Pancreas (tissue), 10 donors: ENCODE measurements at regions not wholly inside any gene's neighbourhood (a gene's known extent, or its start where the extent isn't known, plus 50 kb on each side); places are given as distances from the start of the nearest gene placed in this dataset.

ENCODE experiments used
- ATAC-seq, 4 donors: fragments of 200-7000 bp; cut with Tn5 transposase; one replicate each; pipeline versions ENCODE4 v1.8.0 to v1.9.1; 2020; ENCODE audit warnings: mild to moderate bottlenecking in 4 of 4, moderate library complexity in 4 of 4
- DNase-seq, 6 donors: peaks; one replicate each; pipeline ENCODE4 v3.0.0-alpha.2; 2020
- FAIRE-seq: peaks from 2 replicates; lab custom pipeline; 2012; peaks lifted over from hg19 to GRCh38; lab: Jason Lieb, UNC
- H3K27ac ChIP-seq, 4 donors: fragments of 200-600 bp; sonication (generic); 1 replicate in 3 of 4; 2 replicates in 1 of 4; pipeline versions ENCODE4 v1.5.0 to v1.8.0; 2020
- H3K27me3 ChIP-seq, 4 donors: fragments of 200-600 bp; one replicate each; pipeline ENCODE4 v1.8.0; 2021
- H3K36me3 ChIP-seq, 3 donors: fragments of 200-600 bp; sonication (generic) in 1 of 3; one replicate each; pipeline versions ENCODE4 v1.5.0 to v1.8.0; 2020 to 2021
- H3K4me1 ChIP-seq, 3 donors: fragments of 200-600 bp; one replicate each; pipeline ENCODE4 v1.8.0; 2021
- H3K4me3 ChIP-seq, 4 donors: fragments of 200-600 bp; sonication (generic) in 2 of 4; one replicate each; pipeline versions ENCODE4 v1.5.0 to v1.8.0; 2020 to 2021
- H3K9me3 ChIP-seq, 4 donors: fragments of 200-600 bp; one replicate each; pipeline ENCODE4 v1.8.0; 2021
- CTCF ChIP-seq, 4 donors: fragments of 200-600 bp; sonication (generic) in 3 of 4; IDR thresholded peaks; one replicate each; pipeline versions ENCODE4 v1.5.0 to v1.8.0; 2021; ENCODE audit warnings: antibody characterized with exemption in 4 of 4
- WGBS, 2 donors: extraction: QIAGEN DNeasy Blood & Tissue Kit; methylation state at CpG; one replicate each; pipeline ENCODE4 v1.1.7; 2013; 5-methylcytosine and 5-hydroxymethylcytosine counted together
- intact Hi-C, 3 donors: fragments of 100-400 bp; cut with DNase I; formaldehyde crosslinking; loops; one replicate each; pipeline versions ENCODE4 v1.11.1 to v1.14.2; 2022
- donor health status: healthy with polysubstance abuse.
- donor health status: DM: no; HTN: no; CAD: no; lungs with moderate emphysema.
- donor health status: DM: no; HTN: no; CAD: no.
- donor health status: control.
- donor health status: control.
- donor health status: Bipolar disorder and iron deficiency.
- donor health status: DM: yes; HTN: yes; CAD: no.
- donor health status: DM: no; HTN: no; CAD: no.
- donor health status: DM: no; HTN: no; CAD: no.
- donor health status: DM: yes; HTN: yes; CAD: no.

- TF ChIP-seq CTCF (IDR thresholded peaks at IDR 0.05): no peak
- intact Hi-C loops: no loop called here
- no peak overlapping the region for H3K27ac ChIP-seq
- FAIRE-seq (no peak), ATAC-seq (no peak), DNase-seq (no peak)
- no peak overlapping the region for H3K4me3 ChIP-seq
- no peaks in the 10 kb centered on the region for H3K27me3 ChIP-seq
- H3K9me3 ChIP-seq: no peaks in the 10 kb centered on the region
- no peaks in the 10 kb centered on the region for H3K4me1 ChIP-seq
- WGBS, 2 donors: 63 to 66% methylated on average over 5 of the region's 5 CpGs
- no peaks in the 10 kb centered on the region for H3K36me3 ChIP-seq
Measured at GRCh38 chr19:31626941-31627340, 277.7 kb upstream of the TSHZ3 start.

GRCh38 chr19:31627620-31628365 lies 278.6 kb upstream of the TSHZ3 start:
- Histone ChIP-seq H3K9me3 (no peaks in the 10 kb centered on the region), H3K27me3 (no peaks in the 10 kb centered on the region), H3K4me3 (no peak overlapping the region), H3K36me3 (no peaks in the 10 kb centered on the region), H3K4me1 (no peaks in the 10 kb centered on the region), H3K27ac (no peak overlapping the region)
- DNase-seq (no peak), ATAC-seq (no peak), FAIRE-seq (no peak)
- no peak for TF ChIP-seq CTCF (IDR thresholded peaks at IDR 0.05)
- 39 to 41% methylated on average over 23 of the region's 23 CpGs for WGBS, 2 donors
- intact Hi-C loops: no loop called here

GRCh38 chr19:31629579-31630363 lies 280.5 kb upstream of the TSHZ3 start:
- no peak for ATAC-seq
- no peaks in the 10 kb centered on the region for H3K27me3 ChIP-seq
- H3K27ac ChIP-seq: no peak overlapping the region
- no peak for DNase-seq
- TF ChIP-seq CTCF (IDR thresholded peaks at IDR 0.05): no peak
- FAIRE-seq: no peak
- H3K4me3 ChIP-seq: no peak overlapping the region
- H3K4me1 ChIP-seq: no peaks in the 10 kb centered on the region
- H3K9me3 ChIP-seq: no peaks in the 10 kb centered on the region
- 62 to 66% methylated on average over 18 of the region's 18 CpGs for WGBS, 2 donors
- intact Hi-C loops: no loop called here
- no peaks in the 10 kb centered on the region for H3K36me3 ChIP-seq

GRCh38 chr19:31633014-31633413 lies 283.8 kb upstream of the TSHZ3 start:
- 74 to 90% methylated on average over 8 of the region's 8 CpGs for WGBS, 2 donors
- TF ChIP-seq CTCF (IDR thresholded peaks at IDR 0.05): no peak
- FAIRE-seq (no peak), DNase-seq (no peak), ATAC-seq (no peak)
- Histone ChIP-seq H3K27ac (no peak overlapping the region), H3K4me1 (no peaks in the 10 kb centered on the region), H3K9me3 (no peaks in the 10 kb centered on the region), H3K36me3 (no peaks in the 10 kb centered on the region), H3K27me3 (no peaks in the 10 kb centered on the region), H3K4me3 (no peak overlapping the region)
- intact Hi-C loops: no loop called here

- Histone ChIP-seq H3K27me3 (no peaks in the 10 kb centered on the region), H3K9me3 (no peaks in the 10 kb centered on the region), H3K27ac (no peak overlapping the region), H3K36me3 (no peaks in the 10 kb centered on the region), H3K4me1 (no peaks in the 10 kb centered on the region), H3K4me3 (no peak overlapping the region)
- intact Hi-C loops: no loop called here
- ATAC-seq: no peak
- TF ChIP-seq CTCF (IDR thresholded peaks at IDR 0.05): no peak
- FAIRE-seq: no peak
- WGBS, 2 donors: 31 to 46% methylated on average over 1 of the region's 1 CpG
- no peak for DNase-seq
Measured at GRCh38 chr19:31639306-31639705, 290.1 kb upstream of the TSHZ3 start.
